ENCODE measurements at regions not wholly inside any gene's neighbourhood (a gene's known extent, or its start where the extent isn't known, plus 50 kb on each side); places are given as distances from the start of the nearest gene placed in this dataset.
"Not testable (repeated sequence)": the region's sequence is repeated elsewhere in the genome, so short reads cannot be mapped to it uniquely, and the experiment has no call there.

GRCh38 chr14:37786114-37786625 is 190.7 kb downstream of the TTC6 start:
- not testable (repeated sequence) for DNase-seq (ENCODE audit: low spot score)

DNA sequence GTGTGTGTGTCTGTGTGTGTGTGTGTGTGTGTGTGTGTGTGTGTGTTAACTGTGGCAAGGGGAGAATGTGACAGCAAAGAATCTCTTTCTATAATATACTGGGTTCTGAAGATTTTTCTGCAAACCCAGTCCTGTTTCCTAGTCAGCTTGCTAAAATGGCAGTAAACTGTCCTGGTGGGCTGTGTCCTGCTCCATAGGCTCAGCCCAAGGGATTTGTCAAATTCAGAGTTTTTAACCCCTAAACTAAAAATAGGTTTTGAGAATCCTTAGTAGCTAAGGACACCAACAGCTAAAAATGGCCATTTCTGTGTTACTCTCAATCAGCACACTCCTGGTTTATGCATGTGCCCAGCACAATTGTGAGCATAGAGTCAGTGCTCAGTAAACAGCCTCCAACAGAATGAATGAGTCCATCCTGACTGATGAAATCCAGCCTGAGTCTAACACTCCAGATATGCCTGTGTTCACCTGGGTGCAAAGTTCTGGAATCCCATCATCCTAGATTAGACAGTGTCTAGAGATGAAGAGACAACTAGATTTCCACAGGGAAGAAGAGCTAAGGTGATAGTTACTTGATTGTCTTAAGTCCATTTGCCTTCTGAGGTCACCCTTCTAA is 192.6 kb downstream of the TTC6 start:
- DNase-seq (ENCODE audit: low spot score) = no peak

DNA sequence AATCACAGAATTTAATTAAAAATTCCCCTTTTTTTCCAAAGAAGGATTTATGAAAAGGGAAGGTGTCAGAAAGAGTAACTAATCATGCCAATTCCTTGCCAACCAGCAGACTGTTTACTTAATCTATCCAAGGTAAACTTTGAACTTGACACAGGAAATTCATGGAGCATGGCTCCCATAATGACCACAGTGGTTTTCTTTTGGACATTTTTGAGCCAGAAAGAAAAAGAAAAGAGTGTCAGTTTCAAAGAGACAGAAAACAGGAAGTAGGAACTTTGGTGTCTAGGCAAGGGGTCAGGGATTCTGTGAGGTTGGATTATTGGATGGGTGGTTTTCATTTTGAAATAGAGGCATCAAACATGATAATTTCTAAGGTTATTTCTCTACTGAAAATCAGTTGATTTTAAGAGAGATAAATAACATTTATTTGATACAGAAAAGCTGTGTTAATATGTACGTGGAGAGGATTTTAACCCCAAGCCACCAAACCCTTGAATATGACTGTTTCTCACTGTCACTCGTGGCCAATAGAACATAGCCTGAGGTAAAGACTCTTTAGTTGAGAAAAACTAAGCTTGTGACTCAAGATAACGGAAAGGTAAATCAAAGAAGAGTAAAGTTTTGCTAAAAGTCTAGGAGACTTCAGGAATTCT is 196.1 kb downstream of the TTC6 start:
- DNase-seq (ENCODE audit: low spot score) = no peak

DNA sequence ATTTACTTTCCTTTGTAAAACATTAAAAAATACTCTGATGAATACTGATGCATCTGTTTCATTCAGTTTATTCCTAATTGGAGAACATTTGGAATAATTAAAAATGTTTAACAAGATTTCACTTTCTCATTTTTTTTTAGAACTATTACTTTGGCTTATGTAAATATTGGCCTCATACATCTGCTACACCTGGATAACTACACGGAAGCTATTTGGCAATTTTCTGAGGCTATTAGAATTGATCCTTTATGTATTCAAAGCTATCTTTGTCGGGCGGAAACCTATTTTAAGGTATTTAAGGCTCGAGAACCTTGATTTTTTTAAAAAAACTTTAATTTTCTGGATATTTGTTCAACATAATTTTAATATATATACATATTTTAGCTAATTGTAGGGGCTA is 196.7 kb downstream of the TTC6 start:
- DNase-seq (ENCODE audit: low spot score) = no peak

DNA sequence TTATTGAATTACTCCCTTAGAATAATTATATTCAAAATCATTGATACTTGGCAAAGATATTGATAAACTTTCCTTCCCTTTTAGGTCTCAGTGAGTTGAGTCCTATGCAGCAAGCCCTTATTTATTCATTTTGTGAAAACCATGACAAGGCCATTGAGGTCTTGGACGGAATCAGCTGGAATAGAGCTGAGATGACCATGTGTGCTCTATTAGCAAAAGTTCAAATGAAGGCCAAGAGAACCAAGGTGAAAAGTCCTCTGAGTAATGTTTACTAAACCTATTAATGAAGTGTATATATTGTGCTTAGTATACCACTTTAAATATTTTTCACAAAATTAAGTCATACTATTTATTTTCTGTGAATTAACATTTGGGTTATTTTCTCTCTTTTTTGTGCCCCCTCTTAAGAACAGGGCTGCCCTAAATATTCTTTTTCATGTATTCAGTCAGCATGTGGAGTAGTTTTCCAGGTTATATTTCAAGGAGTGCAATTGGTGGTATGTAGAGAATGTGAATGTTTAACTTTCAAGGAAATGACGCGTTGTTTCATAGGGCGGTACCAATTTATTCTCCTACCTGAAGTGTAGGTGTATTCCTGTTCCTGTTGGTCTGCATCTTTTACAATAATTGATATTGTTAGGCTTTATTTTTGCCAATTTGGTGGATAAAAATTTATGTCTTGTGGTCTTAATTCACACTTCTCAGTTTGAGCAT is 201.4 kb downstream of the TTC6 start:
- no peak for DNase-seq (ENCODE audit: low spot score)

- DNase-seq (ENCODE audit: low spot score) = no peak
Measured at GRCh38 chr14:37797675-37798074, 202.2 kb downstream of the TTC6 start.

- DNase-seq (ENCODE audit: low spot score) = no peak
Measured at GRCh38 chr14:37807722-37808121, 212.3 kb downstream of the TTC6 start.

- DNase-seq (ENCODE audit: low spot score) = no peak
Measured at GRCh38 chr14:37810094-37810801, 214.8 kb downstream of the TTC6 start.

DNA sequence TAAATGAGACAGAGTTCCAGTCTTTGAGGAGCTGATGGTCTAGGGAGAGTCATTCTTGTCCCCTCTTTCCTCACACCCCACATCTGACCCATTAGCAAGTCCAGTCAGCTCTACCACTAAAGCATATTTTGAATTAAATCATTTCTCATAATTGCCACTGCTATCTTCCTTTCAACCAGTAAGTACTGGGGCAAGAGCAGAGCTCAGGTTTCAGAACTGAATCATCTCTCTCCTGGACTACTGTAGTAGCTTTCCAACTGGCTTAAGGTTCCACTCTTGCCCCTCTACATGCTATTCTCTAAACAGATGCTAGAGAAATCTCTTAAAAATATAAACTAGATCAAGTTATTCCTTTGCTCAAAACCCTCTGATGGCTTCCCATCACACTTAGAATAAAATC is 218.3 kb downstream of the TTC6 start:
- DNase-seq (ENCODE audit: low spot score) = no peak

GRCh38 chr14:37816135-37816534 is 220.7 kb downstream of the TTC6 start:
- DNase-seq (ENCODE audit: low spot score) = no peak

DNA sequence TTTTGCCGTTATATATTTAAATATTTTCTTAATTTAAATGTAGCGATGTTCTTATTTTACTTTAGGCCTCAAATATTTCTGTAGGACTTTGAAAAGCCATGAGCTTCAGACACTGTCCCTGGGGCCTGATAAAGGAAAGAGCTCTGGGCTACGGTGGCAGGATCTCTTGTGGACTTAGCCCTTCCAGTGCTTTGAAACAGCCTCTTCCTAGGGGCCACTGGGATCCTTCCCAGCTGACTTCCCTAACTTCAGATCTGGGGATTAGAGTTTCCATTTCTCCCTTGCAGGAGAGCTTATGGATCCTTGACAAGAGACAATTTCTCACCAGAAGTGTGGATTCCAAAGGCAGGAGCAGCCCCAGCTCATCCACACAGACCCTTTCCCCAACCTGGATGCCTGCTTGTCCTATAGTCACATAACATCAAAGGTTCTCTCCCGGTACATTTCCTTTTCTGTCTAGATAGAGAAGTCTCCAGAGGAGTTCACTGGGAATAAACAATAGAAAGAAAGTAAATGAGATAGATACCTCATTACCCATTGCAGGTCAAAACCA is 221.4 kb downstream of the TTC6 start:
- no peak for DNase-seq (ENCODE audit: low spot score)

DNA sequence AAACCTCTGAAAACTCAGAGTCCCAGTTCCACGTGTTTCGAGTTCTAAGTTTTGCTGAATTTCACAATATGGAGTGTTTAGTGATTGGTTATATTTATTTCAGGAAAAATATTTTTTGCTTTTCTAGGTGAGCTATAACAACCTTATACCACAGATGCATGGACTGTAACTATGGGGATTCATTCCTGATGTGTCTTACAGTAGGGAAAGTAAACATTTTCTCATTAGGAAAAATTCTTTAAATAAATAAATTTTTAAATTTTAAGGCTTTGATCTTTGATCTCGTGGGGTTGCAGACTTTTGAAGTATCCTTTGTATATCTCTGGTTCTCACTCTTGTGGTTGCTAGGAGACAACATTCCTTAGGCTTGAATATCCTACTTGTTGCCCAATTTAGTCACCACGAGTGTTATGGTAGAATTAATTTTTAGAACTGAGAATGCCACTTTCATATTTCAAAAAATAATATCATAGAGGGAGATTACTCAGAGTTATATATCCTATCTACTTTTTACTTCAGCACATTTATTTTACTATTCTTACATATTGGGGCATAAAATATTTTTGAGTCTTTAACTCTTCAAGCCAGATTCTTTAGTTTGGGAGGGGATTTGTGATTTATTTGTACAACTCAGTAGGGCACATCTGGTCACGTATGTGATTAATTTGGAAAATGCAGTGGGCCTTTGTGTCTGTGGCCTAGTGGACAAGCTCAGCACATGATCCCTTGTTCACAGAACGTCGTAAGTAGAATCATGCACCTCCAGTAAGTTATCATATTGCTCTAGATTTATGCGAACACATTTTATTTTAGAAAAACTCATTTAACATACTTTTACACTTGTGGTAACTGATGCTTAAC is 224.0 kb downstream of the TTC6 start:
- no peak for DNase-seq (ENCODE audit: low spot score)

- not testable (repeated sequence) for DNase-seq (ENCODE audit: low spot score)
Measured at GRCh38 chr14:37820810-37821209, 225.4 kb downstream of the TTC6 start.

GRCh38 chr14:37824939-37825712 is 229.7 kb downstream of the TTC6 start:
- no peak for DNase-seq (ENCODE audit: low spot score)

- DNase-seq (ENCODE audit: low spot score) = no peak
Measured at GRCh38 chr14:37826869-37827268, 231.4 kb downstream of the TTC6 start.

GRCh38 chr14:37830271-37830670 is 234.8 kb downstream of the TTC6 start:
- no peak for DNase-seq (ENCODE audit: low spot score)

- DNase-seq (ENCODE audit: low spot score) = no peak
Measured at GRCh38 chr14:37834275-37834674, 238.8 kb downstream of the TTC6 start.

GRCh38 chr14:37838778-37839177 is 243.3 kb downstream of the TTC6 start:
- DNase-seq (ENCODE audit: low spot score) = not testable (repeated sequence)

- not testable (repeated sequence) for DNase-seq (ENCODE audit: low spot score)
Measured at GRCh38 chr14:37841039-37841438, 245.6 kb downstream of the TTC6 start.

DNA sequence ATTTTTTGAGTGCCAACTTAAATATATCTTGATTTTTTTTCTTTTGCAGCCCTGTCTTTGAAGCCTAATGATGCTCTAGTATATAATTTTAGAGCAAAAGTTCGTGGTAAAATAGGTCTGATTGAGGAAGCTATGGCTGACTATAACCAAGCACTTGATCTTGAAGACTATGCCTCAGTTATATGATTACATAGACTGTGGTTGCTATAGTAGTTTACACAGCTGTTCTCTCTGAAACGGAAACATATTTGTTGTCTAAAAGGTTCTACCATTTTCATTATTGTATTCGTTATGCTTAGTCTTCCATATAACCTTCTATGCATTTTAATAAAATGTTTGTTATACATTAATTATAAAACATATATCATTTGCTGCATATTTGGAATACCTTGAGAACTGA is 246.7 kb downstream of the TTC6 start:
- DNase-seq (ENCODE audit: low spot score) = no peak
